Tongue (tissue), 1 donor: ENCODE measurements at regions not wholly inside any gene's neighbourhood (a gene's known extent, or its start where the extent isn't known, plus 50 kb on each side); places are given as distances from the start of the nearest gene placed in this dataset.
"Not testable (repeated sequence)": the region's sequence is repeated elsewhere in the genome, so short reads cannot be mapped to it uniquely, and the experiment has no call there.

Source experiments
- DNase-seq: peaks from one replicate; pipeline ENCODE4 v3.0.0-alpha.2; 2015

DNA sequence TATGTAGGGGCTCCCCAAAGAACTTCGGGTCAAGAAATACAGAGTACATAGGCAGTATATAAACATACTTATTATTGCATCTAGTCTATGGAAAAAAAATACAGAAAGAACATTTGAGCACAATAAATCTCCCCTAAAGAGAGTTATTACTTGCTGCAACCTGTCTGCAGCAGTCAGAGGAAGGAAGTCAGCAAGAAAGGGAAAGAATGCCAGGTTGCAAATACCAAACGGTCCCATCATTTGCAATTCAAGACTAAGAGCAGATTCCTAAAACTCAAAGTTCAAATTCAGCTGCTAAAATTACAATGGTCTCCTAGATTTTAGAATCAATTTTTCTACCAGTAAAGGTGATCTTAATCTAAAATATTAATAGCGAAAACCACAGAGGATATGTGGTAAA, 236.2 kb upstream of the NUDT6 start:
- DNase-seq: no peak

DNA sequence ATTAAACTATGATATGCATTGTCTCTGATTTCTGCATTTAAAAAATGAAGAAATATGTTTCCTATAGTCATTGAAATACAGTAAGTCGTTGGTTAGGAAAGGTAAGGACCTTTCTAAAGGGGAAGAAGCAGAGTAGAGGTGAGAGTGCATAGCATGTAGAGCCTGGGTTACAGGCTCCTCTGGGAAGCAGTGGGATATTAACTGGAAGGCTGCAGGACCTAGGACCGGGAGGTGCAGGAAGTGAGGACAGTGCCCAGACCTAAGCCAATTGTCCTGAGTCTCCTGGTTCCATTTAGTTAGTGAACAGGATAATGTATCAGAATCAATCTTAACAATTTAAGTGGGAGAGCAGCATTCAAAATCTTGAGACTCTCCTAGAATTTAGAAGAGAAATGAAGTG, 237.1 kb upstream of the NUDT6 start:
- no peak for DNase-seq

DNA sequence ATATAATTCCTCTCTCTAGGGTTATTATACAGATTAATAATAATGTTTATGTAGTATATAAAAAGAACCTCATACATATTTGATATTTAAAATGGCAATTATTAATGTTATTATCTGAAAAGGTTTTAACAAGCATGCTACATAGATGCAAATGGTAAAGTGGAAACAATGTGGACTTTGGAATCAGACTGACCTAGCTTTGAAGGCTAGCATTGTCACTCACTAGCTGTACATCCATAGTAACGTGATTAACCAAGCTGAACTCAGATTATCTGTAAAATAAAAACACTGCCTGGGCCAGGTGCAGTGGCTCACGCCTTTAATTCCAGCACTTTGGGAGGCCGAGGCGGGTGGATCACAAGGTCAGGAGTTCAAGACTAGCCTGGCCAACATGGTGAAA, 233.7 kb upstream of the SPRY1 start:
- DNase-seq: no peak

DNA sequence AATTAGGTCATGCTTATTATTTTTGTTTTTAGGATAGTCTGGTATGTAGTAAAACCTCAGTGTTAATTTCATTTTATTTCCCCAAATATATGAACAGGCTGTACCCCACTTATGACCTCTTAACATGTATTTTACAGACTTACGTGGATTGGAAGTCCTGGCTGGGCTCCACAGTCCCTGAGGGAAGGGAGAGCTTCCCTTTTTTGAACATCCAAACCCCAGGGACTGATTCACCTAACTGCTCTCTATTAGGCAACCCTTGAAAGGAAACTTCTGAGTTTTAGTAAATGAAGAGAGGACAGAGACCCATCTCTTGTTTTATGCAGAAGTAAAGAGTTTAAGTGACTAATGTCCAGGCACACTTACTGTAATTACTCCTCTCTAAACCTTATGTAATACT, 233.1 kb upstream of the SPRY1 start:
- no peak for DNase-seq

DNA sequence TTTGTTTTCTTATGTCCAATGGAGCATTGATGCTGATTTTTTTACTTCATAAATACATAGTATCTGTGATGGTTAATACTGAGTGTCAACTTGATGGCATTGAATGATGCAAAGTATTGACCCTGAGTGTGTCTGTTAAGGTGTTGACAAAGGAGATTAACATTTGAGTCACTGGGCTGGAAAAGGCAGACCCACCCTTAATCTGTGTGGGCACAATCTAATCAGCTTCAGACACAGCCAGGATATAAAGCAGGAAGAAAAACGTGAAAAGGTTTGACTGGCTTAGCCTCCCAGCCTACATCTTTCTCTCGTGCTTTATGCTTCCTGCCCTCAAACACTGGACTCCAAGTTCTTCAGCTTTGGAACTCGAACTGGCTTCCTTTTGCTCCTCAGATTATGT, 230.6 kb upstream of the SPRY1 start:
- no peak for DNase-seq

DNA sequence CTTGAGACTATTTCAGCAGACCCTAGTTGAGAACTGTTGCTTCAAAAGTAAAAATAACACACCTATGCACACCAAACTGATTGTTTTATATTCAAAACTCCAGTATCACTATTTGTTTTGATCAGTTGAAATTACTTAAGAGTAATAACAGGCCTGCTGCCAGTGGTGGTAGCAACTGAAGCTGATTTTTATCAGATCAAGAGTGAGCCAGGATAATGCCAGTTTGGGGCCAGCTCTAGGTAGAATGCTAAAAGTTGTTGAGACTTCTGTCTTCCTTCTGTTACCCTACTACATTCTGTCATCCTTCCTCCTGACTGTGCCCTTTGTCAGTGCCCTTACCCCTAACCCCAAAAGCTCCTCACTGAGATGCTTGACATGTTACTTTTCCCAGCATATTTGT, 228.7 kb upstream of the SPRY1 start:
- no peak for DNase-seq

DNA sequence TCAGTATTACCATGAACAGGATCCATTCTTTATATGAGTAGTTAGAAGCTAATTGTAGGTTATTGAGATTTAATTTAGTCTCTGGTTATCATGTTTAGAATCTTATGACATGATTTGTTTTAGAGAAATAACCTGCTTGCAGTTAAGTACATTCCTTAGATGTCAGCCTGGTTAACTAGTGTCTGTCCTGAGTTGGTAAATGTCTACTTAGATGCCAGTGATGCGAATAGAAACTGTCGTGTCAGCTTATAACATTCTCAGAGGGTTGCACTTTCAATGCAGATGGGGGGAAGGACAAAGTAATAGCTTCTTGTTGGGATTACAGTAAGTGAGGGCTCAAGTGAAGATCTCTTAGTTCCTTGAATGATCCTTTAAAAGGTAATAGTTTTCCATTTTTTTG, 227.8 kb upstream of the SPRY1 start:
- DNase-seq: no peak

DNA sequence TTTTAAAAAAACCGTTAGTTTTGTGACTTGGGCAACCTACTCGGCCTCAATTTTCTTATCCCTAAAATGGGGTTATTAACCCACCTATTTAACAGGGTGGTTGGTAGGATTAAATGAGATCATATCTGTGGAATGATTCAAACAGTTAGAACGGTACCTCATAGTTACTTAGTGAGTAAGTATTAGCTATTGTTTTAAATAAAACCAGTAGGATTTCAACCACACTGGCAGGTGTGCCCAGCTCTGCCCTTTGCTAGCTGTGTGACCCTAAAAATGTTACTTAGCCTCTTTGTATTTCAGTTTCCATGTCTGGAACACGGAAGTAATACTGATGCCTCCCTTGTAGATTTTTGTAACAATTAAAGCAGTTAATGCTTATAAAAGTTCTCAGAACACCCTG, 225.8 kb upstream of the SPRY1 start:
- no peak for DNase-seq

DNA sequence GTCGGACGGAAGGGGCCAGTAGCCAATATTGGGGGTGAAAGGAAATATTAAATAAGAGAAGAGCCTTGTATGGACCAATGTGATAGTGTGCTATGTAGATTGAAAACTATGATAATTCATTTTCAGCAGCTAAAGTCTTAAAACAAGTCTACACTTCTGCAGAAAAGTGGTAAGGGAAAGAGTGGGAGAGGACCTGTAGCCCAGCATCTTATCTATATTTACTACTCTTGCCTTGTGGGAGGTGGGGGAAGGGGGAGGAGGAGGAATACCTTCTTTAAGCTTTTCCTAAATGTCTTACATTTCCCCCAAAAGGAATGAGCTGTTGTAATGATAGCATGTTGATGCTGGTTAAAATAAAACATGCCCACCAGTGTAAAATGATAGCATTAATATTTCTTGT, 220.0 kb upstream of the SPRY1 start:
- DNase-seq: no peak

DNA sequence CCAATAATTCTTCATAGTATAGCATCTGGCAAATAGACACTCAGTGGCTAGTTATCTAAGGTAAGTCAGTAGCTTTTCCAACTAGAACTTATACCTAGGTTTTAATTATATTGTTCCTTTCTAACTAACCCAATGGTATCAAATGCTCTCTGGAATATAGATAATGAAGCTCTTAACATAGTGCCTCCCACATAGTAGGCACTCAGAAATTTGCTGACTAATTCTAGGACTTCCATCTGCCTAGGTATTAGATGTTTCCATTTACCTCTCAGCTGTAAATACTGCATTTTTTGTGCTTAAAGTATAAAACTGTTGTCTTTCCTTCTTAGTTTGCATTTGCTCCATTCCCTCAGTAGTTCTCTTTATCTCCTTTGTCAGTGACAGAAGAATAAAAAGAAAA, 214.3 kb upstream of the SPRY1 start:
- no peak for DNase-seq

DNA sequence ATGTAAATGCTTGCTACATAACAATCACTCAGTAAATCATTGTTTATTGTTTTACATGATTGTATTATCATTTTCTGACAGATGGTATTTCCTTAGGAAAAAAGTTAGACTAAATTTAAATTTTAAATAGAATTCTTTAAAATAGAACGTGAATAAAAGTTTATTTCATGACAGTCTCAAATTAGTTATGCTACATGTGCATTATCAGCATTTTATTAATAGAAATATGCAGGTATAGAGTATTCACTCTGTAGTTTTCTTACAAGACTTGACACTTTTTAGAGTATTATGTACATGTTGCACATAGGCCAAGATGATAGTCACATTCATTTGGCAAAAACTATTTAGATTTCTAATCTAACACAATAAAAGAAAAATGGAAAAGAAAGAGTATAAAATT, 213.3 kb upstream of the SPRY1 start:
- no peak for DNase-seq

DNA sequence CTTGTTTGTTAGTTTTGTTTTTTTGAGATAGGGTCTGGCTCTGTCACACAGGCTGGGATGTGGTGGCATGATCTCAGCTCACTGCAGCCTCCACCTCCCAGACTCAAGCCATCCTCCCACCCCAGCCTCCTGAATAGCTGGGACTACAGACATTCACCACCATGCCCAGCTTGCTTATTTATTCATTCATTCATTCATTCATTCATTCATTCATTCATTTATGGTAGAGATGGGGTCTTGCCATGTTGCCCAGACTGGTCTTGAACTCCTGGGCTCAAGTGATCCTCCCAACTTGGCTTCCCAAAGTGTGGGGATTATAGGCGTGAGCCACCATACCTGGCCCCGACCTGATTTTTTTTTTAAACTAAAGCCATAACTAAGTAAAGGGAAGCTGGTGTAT, 212.8 kb upstream of the SPRY1 start:
- DNase-seq: not testable (repeated sequence)

DNA sequence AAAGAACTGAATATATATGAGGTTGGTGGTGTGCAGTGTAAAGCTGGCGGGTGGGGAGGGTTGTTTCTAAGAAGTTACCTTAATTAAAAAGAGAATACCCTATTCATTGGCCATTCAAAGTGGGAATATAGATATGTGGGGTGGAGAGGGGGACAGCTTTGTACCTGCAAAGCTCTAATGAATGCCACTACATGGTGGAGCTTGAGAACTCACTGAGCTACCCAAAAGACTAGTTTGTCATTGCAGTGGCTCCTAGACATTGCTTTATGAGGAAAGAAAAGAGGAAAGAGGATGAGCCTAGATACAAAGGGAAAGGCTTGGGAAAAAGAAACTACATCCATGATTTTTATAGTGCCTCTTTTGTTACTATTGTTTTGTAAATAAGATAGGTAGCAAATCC, 209.9 kb upstream of the SPRY1 start:
- DNase-seq: no peak

DNA sequence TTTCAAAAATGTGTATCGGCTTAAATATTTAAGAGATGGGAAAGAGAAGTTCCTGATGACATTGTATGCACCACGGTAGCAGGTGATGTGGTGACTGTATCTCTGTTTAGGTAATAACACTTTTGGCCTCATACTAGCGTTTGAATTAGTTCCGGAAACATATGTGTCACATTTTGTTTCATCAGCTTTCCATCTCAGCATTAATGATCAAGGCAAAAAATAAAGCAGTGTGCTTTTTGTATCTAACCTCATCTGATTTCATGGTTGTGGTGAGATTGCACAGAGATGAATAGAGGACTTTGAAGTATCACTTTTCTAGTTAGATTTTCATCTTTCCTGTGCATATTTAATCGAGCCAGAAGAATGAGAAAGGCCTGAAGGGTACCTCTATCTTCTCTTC, 206.4 kb upstream of the SPRY1 start:
- DNase-seq: no peak

DNA sequence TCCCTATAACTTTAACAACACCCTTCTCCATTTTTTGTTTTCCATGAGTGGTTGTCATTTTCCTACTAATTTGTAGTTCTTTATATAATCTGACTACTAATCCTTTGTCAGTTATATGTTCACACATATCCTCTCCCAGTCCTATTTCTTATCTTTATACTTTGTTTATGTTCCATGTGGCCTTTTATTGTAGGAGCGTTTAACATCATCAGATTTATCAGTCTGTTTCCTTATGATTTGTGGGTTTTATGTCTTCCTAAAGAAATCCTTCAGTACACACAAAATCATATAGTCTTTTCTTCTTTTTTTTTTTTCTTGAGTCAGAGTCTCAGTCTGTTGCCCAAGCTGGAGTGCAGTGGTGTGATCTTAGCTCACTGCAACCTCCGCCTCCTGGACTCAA, 204.9 kb upstream of the SPRY1 start:
- no peak for DNase-seq

DNA sequence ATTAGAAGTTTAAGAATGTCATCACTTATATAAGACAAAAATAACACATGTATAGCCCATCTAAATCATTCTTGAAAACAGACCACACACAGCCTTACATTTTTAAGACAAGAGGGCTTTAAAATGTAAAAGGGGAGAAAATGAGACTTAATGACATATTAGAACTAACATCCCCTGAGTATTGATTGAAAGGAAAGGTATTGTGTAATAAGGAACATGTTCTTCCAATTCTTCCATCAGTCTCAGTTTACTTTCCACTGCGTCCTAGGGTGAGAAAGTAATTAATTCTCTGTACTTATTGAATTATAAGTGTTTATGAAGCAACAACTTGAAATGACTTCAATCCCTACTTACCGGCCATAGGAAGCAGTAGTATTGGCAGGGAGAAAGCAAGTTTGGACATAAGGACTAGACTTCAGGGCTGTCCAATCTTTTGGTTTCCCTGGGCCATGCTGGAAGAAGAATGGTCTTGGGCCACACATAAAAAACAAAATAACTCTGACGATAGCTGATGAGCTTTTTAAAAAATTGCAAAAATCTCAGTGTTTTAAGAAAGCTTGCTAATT, 202.7 kb upstream of the SPRY1 start:
- no peak for DNase-seq

DNA sequence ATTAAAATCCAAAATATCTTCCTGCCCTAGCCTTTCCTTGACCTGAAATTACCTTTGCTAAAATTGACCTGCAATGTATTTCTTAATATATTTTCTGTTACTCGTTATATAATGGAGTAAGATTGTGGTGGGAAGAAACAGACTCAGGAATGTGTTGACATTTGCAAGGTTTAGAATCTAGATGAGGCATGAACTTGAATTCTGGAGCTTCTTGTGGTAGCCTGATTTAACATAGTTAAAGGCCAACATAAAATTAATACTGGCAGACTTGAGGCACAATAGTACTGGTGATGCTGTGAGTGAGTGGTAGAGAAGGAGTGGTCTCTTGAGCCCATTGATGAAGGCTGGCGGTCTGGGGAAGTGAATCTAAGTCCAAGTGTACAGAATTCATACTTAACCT, 197.9 kb upstream of the SPRY1 start:
- no peak for DNase-seq

DNA sequence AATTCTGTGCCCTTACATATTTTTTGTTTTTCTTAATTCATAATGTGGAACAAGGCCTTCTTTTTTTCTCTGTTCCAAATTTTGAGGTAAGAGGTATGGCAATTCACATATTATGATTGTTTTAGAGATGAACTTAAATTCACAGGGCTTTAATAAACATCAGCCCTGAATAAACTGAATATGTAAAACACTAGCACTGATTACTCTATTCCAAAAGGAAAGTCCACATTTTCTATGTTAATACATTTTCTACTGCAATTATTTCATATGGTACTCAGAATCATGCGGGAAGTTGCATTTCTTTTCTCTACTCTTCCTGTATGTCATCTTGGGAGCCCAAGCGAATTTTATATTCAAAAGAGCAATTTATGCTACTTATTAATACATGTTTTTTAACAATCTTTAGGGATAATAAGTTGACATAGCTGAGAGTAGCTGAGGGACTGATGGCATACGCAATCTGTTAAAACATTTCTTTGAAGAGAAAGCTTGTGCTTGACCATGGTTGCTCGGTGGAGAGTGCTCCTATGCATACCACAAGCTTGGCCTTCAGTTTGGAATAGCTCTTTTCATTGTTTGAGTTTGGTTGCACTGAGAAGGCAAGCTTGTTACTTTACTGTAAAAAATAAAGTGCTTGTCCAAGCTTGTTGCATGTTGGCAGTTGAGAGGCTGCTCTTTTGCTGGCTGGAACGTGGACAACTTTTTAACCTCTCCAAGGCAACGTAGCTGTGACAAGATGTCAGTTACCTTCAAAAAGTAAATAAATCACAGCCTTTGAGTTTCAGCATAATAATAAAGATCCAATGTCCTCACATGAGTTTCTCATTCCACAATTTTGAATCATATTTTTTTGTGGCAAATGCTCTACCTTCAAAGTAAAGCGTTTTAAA, 196.3 kb upstream of the SPRY1 start:
- peak; percentile 40 for DNase-seq

DNA sequence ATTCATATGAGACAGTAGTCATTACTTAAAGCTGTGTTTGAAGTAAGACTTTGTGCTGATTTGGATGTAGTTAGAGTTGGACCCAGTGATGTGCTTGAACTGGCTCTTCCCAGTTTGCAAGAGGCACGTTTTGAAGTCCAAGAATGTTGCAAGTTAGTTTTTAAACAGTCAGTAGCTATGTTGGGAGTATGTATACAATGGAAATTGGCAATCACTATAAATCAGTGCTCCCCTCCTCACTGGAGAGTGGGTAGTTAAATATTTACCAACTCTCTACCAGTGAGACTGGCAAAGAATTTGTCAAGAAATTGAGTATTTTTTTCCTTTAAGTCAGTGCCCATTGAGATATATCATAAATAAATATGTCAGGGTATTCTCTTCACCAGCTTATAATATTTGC, 191.9 kb upstream of the SPRY1 start:
- DNase-seq: no peak

DNA sequence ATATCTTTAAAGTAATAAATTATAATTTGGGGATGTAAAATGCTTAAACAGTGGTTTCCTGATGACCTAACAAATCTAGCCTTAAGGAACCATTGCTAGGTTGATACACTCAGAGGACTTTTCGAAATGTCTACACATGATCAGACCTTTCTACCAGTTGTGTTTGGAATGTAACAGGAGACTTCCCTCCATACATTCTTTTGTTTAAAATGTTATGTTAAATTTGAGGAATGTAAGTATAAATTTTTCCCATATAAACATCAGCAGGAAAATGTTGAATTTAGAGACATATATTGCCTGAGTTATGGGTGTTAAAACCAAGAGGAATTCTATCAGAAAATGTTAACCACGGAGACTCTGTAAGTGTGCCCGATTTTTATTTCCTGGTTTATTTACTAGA, 190.6 kb upstream of the SPRY1 start:
- DNase-seq: no peak

DNA sequence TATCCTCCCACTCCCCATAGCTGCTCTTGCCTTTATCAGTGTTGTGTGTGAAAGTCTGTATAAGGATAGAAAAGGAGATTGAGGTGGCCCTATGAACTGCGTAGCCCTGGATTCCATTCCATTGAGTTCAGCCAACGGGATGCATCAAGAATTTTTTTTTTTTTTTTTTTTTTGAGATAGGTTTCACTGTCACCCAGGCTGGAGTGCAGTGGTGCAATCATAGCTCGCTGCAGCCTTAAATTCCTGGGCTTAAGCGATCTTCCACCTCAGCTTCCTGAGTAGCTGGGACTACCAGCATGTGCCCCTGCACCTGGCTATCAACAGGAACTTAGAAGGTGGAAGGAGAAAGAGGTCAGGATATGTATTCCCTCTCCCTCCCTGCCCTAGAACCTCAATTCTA, 187.2 kb upstream of the SPRY1 start:
- no peak for DNase-seq

DNA sequence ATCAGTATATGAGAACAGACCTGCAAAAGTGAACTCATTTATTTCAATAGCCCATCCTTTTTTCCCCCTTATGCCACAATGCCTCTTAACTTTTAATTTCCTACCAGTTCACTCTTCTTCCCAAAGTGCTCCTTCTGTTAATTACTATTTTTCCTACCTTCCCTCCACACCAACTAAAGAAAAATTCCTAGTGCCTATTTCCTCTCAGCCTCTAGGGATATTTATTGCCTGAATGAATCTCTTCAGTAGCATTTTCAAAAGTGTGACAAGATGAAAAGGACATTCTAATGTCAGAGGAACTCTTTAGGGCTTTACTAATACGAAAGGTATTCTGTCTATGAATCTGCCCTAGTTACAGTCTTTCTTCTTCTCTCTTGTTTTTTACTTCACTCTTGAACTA, 181.1 kb upstream of the SPRY1 start:
- no peak for DNase-seq

DNA sequence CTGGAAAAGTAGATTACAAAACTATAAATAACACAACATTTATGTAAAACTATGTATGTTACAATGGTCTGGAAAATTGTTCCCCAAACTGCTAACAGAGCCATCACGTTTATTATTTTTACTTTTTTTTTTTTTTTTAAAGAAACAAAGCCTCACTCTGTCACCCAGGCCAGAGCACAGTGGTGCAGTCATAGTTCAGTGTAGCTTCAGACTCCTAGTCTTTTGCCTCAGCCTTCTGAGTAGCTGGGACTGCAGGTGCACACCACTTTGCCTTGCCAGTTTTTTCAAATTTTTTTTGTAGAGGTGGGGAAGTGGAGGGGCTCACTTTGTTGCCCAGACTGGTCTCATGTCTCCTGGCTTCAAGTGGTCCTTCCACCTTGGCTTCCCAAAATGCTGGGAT, 180.1 kb upstream of the SPRY1 start:
- no peak for DNase-seq

DNA sequence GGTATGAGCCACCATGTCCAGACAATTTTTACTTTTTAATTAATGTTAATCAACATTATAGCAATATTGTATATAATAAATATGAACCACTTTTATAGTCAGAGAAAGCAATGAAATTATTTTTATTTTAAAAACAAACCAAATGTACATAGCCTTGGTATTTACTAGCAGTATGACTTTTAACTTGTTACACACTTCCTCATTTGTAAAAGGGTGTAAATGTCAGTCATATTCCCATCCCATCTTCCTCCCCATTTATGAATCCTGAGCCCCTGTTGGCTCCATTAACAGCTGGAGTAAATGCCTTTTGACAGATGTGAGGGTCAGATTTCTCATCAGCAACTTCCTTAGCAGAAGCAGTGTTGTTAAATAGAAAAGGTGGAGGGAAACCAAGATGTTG, 179.6 kb upstream of the SPRY1 start:
- peak; percentile 11 for DNase-seq
